ENCODE measurements at regions not wholly inside any gene's neighbourhood (a gene's known extent, or its start where the extent isn't known, plus 50 kb on each side); places are given as distances from the start of the nearest gene placed in this dataset.

DNA sequence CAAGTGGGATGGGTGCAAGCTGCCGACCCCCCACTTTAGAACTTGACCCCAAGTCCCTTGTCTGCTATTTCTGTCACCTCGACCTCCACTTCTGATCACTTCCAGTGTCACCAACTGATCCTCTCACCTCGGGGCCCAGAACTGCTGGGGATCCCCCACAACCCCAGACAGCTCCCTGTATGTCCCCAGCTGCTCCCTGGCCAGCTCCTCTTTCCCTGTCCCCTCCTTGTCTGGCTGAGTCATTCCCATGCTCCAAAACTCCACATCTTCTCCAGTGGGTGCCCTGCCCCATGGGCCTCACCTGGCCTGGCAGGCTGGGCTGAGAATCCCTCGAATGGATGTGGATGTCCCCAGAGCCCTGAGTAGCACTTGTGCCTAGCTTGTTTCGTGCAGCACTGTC lies 154.3 kb upstream of the PCBD1 start:
- DNase-seq (ENCODE audit: extremely low read depth, low read depth, low spot score) = no peak

DNA sequence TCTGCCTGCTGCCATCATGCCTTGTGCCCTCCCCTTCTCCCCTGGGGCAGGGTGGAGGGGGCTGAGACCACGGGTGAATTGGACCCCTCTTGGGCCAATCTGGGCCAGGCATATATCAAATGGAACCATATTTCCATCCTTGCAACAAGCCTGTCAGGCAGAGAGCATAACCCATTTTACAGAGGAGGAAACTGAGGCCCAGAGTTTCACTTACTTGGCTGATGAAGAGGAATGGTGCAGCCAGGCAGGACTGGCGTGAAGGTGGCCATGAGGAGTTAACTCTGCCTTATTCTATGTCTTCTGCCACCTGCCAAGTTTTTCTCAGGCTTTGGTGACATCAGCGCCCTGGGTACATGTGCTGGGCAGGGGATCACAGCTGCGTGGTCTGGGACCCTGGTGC lies 155.5 kb upstream of the PCBD1 start:
- no peak for DNase-seq (ENCODE audit: extremely low read depth, low read depth, low spot score)

- no peak for DNase-seq (ENCODE audit: extremely low read depth, low read depth, low spot score)
Observed at GRCh38 chr10:71044720-71045119, 156.4 kb upstream of the PCBD1 start.

DNA sequence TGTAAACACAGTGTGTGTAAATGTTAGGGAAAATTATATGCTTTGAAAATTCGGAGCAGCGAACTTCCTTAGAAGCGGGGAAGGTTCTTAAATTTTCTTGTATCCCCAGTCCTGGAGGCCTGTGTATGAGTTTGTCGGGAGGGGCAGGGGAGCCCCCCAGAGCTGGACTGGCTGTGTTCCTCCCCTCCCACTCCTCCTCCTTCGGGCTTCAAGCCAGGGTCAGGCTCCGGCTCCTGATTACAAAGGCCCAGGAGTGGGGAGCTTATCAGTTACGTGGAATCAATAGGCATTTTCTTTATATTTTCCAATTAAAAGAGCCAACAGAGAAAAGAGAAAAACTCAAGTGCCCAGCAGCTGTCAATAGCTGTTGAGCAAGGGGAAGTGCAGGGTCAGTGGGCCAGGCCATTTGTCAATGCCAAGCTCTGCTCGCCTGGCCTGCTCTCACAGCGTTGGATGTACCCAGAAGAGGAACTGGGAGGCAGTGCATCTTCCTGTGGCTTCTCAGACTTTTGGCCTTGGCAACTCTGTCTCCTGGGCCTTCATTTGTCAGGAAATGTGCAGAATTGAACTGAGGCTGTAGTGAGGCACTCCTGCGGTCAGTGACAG lies 156.9 kb upstream of the PCBD1 start:
- no peak for DNase-seq (ENCODE audit: extremely low read depth, low read depth, low spot score)

GRCh38 chr10:71045936-71046335 lies 157.6 kb upstream of the PCBD1 start:
- no peak for DNase-seq (ENCODE audit: extremely low read depth, low read depth, low spot score)

- no peak for DNase-seq (ENCODE audit: extremely low read depth, low read depth, low spot score)
Observed at GRCh38 chr10:71046747-71047146, 158.4 kb upstream of the PCBD1 start.

GRCh38 chr10:71048971-71049615 lies 160.7 kb upstream of the PCBD1 start:
- DNase-seq (ENCODE audit: extremely low read depth, low read depth, low spot score) = no peak

GRCh38 chr10:71049994-71050393 lies 161.6 kb upstream of the PCBD1 start:
- DNase-seq (ENCODE audit: extremely low read depth, low read depth, low spot score) = no peak

DNA sequence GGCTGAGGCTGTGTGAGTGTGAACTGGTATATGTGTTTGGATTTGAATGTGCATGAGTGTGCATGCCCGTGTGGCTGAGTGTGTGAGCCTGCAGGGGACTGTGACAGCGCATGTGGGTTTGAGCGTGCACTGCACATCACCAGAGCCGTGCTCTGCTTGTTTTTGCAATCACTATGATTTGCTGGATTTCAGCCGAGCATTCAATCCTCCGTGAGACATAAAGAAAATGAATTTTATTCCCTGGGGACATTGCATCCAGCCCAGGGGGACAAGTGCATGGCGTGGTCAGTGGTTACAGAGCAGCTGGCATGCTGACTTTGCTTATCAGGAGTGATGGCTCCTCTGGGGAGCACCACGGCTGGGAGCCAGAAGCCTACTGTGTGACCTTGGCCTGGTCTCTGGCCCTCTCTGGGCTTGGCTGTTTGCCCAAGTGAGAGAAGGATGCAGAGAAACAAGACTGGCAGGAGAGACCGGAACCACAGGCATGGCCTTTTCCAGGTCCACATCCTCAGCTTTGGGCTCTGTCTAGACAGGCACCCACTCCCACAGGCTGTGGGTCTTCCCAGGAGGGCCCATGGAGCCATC lies 160.2 kb upstream of the UNC5B start:
- no peak for DNase-seq (ENCODE audit: extremely low read depth, low read depth, low spot score)

- DNase-seq (ENCODE audit: extremely low read depth, low read depth, low spot score) = no peak
Observed at GRCh38 chr10:71052708-71053107, 159.7 kb upstream of the UNC5B start.

DNA sequence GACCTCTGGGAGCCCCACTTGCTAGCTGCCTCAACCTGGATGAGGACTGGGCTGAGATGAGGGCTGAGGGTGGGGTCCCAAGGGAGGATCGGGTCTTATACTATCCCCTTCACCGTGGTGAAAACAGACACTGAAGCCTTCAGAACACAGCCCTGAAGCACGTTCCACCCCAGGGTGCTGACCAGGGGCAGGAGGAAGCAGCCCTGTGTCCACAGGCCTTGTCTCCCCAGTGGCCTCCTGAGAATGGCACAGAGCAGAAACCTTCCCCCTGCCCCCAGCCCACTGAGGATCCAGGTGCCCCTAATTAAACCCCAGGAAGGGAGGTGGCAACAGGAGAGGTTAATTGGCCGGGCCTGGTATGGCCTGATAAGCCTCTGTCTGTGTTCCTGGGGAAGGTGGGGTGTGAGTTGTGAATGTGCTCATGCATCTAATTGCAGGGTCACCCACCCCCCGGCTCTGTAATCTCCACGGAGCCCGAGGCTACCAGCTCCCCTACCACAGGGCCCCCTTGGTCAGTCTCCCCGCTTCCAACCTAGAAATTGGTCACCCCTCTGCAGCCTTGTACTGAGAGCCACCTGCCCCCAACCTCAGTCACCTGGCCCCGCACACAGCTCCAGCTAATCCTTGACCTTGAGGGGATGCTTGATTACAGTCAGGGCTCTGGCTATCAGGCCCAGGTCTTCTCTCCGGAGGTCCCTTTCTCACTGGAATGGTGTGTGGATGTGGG lies 159.0 kb upstream of the UNC5B start:
- DNase-seq (ENCODE audit: extremely low read depth, low read depth, low spot score) = no peak

- DNase-seq (ENCODE audit: extremely low read depth, low read depth, low spot score) = no peak
Observed at GRCh38 chr10:71058308-71058707, 154.1 kb upstream of the UNC5B start.

DNA sequence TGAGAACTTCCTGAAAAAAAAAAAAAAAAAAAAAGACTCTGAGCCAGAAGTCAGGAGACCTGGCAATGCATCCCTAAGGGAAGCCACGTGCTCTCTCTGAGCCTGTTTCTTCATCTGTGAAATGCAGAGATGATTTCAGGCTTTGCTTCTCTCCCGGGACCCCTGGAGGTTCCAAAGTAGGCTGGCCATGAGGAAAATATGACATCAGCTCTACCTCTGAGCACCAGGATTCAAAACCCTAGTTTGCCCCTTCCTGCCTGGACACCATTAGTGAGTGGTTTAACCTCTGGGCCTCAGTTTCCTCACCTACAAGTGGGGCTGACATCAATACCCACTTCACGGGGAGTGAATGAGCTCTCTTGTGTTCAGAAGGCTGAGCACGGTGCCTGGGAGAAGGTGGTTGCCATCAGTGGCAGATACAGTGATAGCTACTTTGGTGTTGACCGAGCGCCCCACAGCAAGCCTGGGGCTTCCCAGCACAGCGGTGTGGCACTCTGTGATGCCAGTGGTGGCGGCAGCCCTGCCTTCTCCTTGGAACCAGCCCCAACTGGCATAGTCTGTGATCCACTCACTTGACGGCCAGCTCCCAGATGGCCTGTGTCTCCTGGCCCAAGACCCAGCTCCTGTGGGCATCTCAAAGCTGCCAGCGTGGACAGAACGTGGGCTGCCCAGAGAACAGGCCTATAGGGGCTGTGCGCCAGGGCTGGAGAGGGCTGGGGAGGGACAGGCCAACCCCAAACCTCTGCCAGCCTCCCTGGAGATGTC lies 153.1 kb upstream of the UNC5B start:
- no peak for DNase-seq (ENCODE audit: extremely low read depth, low read depth, low spot score)

- no peak for DNase-seq (ENCODE audit: extremely low read depth, low read depth, low spot score)
Observed at GRCh38 chr10:71059943-71060342, 152.4 kb upstream of the UNC5B start.

- no peak for DNase-seq (ENCODE audit: extremely low read depth, low read depth, low spot score)
Observed at GRCh38 chr10:71060476-71061426, 151.6 kb upstream of the UNC5B start.

DNA sequence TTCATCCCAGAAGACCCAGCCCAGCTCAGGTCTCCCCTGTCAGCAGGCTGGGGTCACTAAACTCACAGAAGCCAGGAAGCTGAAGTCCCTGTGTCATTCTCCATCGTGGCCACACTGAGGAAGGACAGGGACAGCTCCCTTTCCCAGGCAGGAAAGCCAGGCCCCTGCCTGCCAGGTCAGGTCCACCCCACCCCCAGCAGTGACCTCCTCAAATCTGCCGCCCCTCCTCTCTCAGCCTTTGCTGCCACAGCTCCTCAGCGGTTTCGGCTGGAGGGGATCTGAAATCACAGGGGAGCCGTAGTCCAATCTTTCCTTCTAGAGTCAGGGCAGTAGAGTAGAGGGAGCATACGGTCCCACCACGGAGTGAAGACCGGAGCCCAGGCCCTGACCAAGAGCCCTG lies 150.9 kb upstream of the UNC5B start:
- DNase-seq (ENCODE audit: extremely low read depth, low read depth, low spot score) = no peak

GRCh38 chr10:71062156-71062555 lies 150.2 kb upstream of the UNC5B start:
- no peak for DNase-seq (ENCODE audit: extremely low read depth, low read depth, low spot score)

DNA sequence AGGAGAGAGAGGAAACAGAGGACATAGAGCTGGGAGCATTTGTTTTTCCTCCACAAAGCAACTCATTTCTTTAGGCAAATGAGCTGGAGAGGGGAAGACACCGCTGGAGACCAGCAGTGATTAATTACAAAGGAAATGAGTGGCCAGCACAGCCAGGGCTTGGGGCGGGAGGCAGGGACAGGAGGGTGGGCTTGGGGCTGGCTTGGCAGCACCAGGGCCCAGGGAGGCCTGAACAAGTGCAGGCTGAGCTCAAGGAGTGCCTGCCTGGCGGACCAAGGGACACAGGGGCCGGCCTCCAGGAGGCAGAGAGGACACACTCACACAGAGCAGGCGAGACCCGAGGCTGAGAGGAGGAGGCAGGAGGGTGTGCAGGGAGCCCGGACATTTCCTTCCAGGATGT lies 149.0 kb upstream of the UNC5B start:
- DNase-seq (ENCODE audit: extremely low read depth, low read depth, low spot score) = no peak

DNA sequence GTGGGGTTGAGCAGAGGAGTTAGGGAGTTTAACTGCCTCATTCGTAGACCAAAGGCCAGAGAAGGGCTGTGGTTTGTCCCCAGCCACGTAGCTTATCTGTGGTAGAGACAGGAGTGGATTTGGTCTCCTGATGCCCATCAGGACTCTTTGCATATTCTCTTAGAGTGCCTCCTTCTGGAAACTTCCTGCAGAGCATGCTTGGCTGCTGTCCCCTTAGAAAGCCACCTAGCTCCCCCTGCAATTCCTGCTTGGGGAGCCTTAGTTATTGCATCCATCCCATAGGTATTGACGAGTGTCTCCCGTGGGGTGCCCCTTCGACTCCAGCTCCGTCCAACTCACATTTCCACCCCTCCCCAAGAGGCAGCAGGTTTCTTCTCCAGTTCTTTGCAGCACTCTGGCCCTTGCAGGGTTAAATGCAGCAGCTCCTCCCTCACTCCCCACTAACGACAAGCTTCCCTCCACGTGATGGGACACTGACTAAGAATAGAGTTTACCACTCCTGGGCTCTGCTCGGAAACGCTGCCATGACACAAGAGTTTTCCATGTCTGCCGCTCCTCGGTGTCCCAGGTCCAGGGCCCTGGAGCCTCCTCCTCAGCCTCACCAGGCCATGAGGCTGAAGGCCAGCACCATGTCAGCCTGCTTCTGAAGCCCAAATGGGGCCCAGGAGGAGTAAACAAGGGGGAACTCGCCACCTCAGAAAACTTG lies 147.8 kb upstream of the UNC5B start:
- DNase-seq (ENCODE audit: extremely low read depth, low read depth, low spot score) = no peak
